Activated CD4-positive, alpha-beta T cell treated with anti-CD3 and anti-CD28 coated beads, Interleukin-2, Interleukin-6, amounts not matched to agents 100 ng/mL and 50 ng/mL, durations not matched to agents 16 hours and 8 hours (primary cell): ENCODE measurements at regions not wholly inside any gene's neighbourhood (a gene's known extent, or its start where the extent isn't known, plus 50 kb on each side); places are given as distances from the start of the nearest gene placed in this dataset.

Source experiments
- DNase-seq: peaks from one replicate; pipeline ENCODE4 v3.0.0-alpha.2; 2020

DNA sequence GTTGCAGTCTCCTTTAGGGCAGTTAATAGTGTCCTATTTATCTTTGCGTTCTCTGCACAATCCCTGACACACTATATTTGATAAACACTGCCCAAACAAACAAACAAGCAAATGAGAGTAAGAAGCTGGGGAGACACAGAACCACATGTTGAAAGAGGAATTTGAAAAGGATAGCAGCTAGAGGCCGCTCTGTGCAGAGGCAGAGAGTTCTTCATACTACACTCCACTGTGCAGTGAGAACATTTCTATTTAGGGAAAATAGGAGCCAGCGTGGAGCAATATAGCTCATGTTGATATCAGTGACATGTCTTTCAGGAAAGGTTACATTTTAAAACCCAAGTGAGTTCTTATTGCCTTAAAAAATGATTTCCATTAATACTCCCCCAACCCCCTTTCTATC is 140.3 kb upstream of the SEL1L start:
- no peak for DNase-seq

DNA sequence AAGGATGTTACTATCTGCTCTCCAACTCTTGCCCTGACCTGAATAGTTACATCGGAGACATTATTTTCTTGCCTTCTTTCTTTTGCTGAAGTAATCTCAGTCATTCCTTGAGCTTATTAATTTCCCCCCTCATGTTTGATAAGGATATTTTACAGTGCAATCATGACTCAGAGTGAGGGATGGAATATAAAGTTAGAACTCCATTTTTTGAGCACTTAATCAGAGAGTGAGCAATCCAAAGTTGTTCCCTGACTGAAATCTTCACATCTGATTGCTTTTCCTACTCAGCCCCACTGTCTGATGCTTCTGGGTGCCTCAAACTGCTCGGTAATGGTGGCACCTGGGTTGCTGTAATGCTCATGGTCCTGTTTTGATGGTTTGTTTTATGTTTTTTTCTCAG is 142.7 kb upstream of the SEL1L start:
- no peak for DNase-seq

DNA sequence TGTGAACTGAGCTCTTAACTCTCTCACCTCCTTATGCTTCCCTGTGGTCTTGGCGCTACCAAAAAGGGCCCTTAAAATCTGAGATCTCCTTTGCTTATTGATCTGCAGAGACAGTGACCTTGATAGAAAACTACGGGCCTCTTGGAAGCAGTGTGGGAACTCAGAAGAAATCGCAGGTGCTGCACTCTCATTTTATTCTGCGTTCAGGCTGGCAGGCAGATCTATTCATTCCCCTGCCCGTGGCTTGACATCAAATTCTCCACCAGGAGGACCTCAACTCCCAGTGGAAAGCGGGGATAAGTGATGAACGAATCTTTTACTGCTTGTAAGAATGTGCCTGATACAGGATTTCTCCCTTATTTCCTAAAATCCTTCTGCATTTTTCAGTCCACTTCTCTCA is 143.2 kb upstream of the SEL1L start:
- DNase-seq = no peak

DNA sequence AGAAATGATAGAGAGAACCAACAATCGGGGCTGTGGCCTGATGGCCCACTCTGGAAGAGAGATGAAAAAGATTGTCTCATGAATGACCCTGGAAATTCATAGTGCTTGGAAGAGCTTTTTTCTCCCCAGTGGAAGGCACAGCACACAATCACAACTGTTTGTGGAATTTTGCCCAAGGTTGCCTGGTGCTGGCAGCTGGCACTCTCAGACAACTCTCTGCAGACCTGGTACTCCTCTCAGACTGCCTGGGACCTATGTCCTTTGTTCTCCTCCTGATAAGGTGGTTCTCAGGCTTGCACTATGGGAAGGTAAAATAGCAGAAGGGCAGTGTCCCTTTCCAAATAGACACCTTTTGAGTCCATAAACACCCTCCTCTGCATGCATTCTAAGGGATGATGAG is 144.1 kb upstream of the SEL1L start:
- no peak for DNase-seq

DNA sequence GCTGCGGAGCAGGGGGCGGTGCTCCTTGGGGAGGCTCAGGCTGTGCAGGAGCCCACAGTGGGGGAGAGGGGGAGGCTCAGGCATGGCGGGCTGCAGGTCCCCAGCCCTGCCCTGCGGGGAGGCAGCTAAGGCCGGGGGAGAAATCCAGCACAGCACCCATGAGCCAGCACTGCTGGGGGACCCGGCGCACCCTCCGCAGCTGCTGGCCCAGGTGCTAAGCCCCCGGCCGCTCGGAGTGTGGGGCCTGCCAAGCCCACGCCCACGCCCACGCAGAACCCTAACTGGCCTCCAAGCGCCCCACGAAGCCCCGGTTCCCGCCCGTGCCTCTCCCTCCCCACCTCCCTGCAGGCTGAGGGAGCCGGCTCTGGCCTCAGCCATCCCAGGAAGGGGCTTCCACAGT is 145.6 kb upstream of the SEL1L start:
- DNase-seq = no peak

DNA sequence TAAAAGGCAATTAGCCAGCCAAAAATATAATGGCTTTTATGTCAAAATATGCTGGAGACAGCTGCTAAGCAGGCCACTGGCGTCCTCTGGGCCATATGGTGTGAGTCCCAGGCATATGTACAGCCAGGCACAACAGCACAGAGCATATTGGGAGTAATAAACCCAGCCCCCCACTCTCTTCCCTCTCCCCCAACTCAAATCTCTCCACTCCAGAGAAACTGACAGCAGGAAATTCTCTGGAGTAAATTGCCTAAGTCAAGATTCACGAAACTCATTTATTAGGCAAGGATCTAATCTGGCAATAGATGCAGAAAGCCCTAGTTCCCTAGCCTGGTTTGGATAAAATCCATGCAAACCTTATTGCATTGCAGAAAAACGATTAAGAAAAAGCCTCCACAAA is 147.9 kb upstream of the SEL1L start:
- no peak for DNase-seq

DNA sequence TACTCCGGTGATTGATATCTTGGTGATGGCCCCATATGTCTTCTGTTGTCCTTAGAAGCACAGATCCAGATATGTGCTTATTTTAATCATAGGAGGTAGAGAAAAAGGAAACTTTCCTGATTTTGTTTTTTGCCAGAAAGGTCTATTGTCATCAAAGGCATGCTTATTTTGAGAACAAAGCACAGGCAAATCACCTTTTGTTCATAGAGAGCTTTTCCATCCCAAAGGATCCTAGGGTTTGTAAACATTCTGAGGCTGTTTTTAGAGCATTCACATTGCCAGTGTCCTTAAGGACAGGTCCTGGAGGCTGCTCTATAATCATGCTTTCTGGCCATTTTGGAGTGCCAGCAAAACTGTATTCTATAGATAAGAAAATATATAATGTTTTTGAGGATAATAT is 148.5 kb upstream of the SEL1L start:
- no peak for DNase-seq

DNA sequence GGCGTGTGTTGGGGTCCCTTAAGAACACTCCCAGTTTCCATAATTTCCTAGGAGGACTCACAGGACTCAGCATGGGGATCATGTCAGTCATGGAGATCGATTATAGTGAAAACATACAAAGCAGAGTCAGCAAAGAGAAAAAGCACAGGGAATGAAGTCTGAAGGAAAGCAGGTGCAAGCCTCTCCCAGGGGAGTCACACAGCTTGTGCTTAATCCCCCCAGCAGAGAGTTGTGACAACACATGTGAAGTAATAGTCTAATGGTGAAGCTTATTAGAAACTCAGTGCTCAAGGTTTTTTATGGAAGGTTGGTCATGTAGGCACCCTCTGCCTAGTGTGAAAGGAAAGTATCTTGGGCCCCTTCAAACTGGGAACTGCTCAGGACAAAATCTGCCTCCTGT is 149.0 kb upstream of the SEL1L start:
- DNase-seq = no peak

DNA sequence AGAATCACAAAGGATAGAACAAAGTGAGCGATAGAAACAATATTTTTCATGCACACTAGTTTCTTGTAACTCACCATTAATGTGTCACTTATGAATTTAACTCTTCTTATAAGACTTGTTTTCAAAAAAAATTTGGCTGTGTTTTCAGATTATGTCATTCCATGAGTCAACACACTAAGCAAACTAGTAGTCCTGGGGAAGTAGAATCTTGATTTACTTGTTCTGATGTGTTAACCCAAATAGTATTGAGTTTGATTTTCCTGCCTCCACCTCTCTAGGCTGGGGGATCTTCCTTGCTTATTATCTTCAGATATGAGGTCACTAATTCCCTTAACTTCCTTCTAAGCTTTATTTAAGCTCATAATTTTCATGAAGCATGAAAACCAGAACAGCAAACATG is 151.0 kb upstream of the SEL1L start:
- DNase-seq = no peak

DNA sequence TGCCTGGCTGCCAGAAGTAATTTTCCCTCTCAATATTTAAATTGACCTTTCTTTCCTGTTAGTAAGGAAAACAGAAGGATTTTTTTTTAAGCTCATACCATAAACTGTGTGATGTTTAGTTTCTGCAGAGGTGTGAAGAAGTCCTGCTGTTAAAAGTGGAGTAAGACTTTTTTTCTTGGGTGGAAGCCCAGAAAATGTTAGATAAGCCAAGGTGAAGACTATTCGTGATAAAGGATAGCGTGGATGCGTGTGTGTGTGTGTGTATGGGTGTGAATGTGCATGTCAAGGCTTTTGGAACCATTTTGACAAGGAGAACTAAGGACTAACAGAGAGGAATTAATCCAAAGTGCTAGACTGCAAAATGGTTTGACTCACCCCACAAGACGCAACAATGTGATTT is 152.9 kb upstream of the SEL1L start:
- DNase-seq = no peak

DNA sequence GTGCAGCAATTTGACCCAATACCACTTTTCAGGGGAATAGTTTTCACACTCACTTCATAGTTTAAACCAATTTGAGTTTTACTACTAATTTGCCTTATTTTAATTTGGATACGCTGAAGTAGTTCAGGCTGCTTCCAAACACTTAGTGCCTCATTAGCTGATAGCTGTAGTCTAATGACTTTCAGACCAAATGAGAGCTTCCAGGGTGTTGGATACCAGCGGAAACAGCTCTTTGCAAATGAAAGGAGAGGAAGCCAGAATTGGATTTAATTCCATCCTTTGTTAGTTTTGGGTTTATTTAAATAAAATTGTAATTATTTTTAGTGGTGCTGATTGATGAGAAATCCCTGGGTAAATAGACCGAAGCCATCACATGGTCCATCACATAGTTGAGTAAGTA is 158.3 kb upstream of the SEL1L start:
- no peak for DNase-seq

DNA sequence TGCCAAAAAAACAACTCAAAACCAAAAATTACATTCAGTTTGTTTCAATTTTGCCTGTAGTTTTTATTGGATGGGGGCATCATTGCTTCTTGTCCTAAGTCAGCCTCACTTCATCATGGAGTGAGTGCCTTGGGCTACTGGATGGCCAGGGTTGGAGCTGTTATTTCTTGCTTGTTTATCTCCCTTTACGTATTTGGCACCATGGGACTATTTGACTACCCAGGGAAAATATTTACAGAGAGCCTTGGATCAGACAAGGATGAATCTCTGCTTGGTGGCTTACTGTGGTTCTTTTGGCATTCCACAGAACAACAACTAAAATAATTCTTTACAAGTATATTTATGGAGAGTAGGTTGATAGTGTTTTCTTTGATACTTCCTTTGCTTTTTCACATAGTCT is 160.8 kb upstream of the SEL1L start:
- no peak for DNase-seq

DNA sequence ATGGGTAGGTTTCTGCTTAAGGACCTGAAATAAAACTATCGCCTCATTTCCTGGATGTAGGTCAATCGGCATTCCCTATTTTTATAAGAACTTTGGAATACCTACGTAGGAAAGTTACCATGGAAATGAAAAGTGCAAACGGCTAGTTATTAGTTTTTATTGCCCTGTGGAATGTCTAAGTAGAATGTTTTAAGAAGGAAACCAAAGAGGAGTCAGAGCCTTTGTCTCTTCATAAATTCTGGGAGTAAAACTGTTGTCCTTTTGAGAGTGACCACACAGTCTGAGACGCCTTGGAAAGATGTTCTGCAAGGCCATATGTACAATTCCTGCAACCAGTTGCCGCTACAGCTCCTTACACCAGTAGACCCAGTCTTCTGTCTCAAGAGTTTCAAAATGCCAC is 176.0 kb upstream of the SEL1L start:
- no peak for DNase-seq

DNA sequence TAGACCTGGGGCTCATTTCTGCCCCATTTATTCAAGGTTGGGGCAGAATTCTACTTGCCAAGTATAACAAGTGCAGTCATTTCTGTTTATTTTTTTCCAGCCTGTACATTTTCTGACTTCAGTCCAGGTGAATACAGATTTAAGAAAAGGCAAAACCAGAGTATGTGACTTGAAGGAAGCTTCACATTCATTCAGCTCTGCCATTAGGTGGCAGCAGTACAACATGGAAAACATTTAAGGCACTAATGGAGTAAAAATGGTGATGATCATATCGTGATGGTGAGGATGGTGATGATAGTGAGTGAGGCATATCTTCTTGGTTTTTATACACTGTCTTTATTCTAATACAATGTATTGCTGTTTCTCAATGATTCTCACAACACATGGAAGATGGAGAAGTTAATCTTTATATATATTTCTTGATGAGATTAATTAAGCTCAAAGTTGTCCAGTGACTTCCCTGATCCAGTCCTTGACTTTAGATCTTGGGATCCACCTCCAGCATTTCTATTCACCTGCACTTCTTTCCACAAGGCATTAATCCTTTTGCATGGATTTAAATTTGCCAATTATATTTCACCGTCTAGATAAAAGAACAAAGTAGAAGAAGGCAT is 176.7 kb upstream of the SEL1L start:
- DNase-seq = peak; percentile 46

DNA sequence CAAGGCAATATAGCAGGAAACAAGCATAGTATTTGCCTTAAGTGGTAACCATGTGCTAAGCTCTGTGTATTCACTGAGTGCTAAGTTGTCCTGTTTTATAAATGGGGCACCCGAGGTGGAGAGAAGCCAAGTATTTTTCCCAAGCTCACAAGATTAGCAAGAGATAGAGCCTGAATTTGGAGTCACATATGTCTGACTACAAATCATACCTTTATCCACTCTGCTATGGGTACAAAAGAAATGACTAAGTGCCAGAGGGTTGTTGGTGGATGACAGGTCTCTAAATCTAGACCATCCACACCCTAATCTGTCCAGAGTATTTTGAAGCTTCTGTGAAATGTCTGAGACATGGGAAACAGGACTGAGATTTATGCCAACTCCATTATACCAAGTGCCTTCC is 182.1 kb upstream of the SEL1L start:
- no peak for DNase-seq

DNA sequence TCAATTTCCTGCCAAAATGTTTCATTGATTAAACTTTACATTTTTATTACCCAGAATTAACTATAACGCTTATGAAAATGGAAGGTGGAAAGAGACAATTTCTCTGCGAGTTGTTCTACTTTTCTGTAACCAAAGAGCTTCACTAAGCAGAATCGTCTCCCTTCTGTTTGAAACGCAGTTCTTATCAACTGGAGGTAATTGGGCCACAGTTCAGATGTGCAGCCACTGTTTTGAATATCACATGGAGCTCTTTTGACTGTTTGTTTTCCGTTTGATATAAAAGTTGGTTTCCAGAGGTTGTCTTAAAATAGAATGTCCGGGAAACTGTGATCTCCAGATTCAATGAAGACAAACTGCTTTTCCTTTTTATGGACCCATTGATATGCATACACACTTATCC is 183.3 kb upstream of the SEL1L start:
- no peak for DNase-seq

DNA sequence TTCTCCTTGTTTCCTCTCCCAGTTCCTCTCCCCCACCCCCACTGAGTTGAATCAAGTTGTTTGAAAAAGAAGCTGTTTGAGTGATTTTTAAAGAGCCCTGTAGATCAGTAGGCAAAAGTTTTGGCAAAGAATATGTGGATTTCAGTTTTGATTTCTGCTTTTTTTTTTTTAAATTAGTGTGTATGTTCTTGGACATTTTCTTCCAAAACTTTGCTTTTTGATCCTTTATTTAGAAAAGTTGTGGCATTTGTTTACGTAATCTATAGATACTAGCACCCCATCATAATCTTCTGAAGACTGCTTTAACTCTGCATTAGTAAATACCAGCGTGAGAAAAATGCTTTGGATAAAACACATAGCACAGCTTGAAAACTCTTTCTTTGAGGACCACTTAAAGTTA is 190.3 kb upstream of the SEL1L start:
- DNase-seq = no peak

DNA sequence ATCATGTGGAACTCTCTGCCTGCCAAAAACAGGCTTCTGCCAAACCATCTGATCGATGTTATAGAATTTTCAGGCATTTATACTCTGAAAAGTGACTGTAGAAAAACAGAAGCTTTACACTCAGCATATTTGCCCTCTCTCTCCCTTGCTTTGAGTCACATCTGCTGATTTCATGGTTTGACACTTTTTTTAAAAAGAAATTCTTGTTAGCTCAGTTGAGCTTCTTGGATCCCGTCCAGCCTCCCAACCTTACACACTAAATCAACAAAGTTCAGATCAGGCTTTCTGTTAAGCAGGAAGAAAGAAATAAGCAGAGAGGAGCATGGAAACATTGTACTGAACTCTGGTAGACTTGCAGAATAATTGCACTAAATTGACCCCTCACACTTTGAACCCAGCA is 193.6 kb upstream of the SEL1L start:
- no peak for DNase-seq

DNA sequence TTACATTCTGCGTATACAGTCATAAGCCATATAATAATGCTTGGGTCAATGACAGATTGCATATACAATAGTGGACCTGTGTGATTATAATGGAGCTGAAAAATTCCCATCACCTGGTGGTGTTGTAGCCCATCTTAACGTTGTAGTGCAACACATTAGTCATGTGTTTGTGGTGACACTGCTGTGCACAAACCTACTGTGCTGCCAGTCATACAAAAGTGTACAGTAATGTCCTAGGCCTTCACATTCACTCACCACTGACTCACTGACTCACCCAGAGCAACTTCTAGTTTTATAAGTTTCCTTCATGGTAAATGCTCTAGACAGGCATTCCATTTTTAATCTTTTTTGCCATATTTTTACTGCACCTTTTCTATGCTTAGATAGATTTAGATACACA is 194.8 kb upstream of the SEL1L start:
- DNase-seq = no peak

DNA sequence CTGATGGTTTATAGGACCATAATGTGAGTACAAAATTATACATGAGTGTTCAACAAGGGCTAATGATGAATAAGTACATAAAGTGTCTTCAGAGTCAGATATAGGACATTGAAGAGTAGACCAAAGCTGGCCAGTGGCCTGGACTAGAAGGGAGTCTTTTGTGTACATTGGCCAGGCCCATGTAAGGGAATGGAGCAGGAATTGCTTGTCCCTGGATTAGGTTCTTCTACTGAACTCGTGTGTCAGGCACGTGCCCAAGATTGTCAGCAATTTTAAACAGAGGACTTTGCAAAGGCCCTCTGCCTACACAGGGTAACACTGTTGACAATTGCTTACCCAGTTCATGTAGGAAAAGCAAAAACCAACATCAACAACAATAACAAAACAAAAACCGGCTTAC is 196.0 kb upstream of the SEL1L start:
- DNase-seq = no peak

DNA sequence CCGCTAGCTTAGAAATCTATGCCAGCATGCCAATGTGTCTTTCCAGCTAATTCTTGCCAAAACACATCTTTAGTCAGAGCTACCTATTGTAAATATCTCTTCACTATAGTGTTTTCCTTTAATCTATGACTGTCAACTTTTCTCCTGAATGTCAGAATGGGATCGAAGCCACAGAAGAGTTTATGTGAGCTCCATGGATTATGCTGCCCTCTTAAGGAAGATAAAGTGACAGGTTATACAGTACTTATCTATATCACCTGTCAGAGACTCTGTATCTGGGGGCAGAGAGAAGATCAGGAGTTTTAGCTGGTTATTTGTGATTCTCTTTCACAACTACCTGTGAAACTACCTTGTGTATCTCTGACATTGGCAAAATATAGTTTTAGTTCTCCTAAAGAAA is 204.3 kb upstream of the SEL1L start:
- DNase-seq = no peak

DNA sequence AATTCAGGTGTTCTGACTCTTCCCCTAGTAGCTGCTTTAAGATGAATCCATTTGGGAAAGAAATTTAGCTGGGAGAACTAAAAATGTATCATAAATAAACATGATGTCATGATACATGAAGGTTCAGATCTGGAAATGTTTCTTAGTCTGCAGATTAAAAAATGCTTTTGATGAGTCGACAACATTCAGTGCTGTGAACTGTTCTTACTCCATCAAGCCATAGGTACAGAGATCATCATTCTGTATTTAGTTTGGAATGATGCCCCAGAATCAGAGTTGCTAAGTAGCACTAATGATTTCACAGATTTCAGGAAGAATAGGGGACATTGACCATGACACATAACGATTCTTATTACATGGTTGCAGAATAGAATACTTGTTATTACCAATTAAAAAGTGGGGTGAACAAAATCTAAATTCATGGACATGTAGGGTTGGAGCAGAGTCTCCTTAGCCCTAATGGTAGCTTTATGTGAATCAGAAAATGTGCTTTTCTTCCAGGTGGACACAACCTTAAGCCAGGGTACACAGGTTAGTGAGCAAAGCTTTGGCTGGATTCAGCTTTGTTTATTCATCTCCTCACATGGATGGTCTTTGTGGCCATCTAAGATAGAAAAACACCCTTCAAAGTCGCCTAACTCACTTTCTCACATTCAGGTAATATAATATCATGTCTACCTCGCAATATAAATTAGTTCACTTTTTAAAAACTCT is 205.4 kb upstream of the SEL1L start:
- DNase-seq = no peak

DNA sequence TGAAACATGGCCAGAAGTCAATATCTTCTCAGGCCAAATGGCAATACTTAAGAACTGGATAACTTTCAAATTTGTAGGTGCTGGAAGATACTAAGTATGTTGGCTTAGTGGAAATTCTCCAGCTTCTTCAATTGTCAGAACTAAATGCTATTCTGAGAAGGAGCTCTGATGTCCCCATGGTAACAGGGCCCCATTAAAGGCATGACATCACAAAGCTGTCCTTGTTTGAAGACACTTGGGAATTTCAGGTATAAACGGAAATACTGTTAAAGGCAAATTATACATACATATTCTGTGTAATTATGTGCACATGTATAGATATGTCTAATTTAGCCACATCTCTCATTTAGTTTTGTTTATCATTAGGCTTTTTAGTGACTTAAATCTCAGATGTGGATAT is 210.0 kb upstream of the SEL1L start:
- DNase-seq = no peak

DNA sequence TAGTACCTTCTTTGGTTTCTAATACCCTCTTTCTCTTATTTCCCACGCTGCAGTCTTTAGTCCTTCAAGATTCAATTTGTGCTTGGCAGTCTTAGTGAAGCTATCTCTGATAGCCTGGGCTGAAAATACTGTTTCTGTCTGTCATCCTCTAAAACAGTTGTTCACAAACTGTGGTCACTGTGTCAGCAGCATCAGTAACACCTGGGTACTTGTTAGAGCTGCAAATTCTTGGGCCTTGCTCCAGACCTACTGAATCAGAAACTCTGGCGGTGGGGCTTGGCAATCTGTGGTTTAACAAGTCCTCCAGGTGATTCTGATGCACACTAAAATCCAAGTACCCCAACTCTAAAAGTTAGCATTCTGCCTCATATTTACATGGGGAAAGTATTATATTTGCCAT is 217.5 kb upstream of the SEL1L start:
- no peak for DNase-seq

DNA sequence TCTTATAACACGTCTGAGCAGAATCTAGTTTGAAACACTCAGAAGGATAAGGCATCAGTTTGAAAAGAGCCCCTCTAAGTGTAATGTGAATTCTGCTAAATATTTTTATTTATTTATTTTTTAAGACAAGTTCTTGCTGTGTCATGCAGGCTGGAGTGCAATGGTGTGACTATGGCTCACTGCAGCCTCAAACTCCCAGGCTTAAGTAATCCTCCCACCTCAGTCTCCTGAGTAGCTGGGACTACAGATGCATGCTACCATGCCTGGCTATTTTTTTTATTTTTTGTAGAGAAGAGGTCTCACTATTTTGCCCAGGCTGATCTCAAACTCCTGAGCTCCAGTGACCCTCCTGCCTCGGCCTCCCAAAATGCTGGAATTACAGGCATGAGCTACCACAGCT is 225.9 kb upstream of the SEL1L start:
- no peak for DNase-seq
